CD4-positive, CD25-positive, alpha-beta regulatory T cell (primary cell): ENCODE measurements at regions not wholly inside any gene's neighbourhood (a gene's known extent, or its start where the extent isn't known, plus 50 kb on each side); places are given as distances from the start of the nearest gene placed in this dataset.
"Not testable (repeated sequence)": the region's sequence is repeated elsewhere in the genome, so short reads cannot be mapped to it uniquely, and the experiment has no call there.

Source experiments
- ATAC-seq, 2 donors: fragments of 150-1000 bp; cut with Tn5 transposase; one replicate each; pipeline ENCODE4 v1.10.0; 2021; ENCODE audit warnings: low read depth in 2 of 2, moderate number of reproducible peaks in 2 of 2, moderate library complexity in 1 of 2
- DNase-seq, 3 donors: peaks; one replicate each; pipeline versions ENCODE4 v3.0.0 to v3.0.0-alpha.2; 2012 to 2022; ENCODE audit warnings: mixed read lengths in 1 of 3
- H3K27ac ChIP-seq: one replicate; pipeline ENCODE4 v1.7.0; 2013; ENCODE audit warnings: mild to moderate bottlenecking, low read length; ENCODE audit not compliant: insufficient read depth, poor library complexity, severe bottlenecking
- H3K27me3 ChIP-seq: one replicate; pipeline ENCODE4 v1.7.0; 2013; ENCODE audit warnings: low read length; ENCODE audit not compliant: control insufficient read depth, insufficient read depth
- H3K36me3 ChIP-seq: one replicate; pipeline ENCODE4 v1.7.0; 2013; ENCODE audit warnings: mild to moderate bottlenecking, low read length, moderate library complexity; ENCODE audit not compliant: control insufficient read depth, insufficient read depth
- H3K4me1 ChIP-seq: 2 replicates; pipeline ENCODE4 v1.7.0; 2013; ENCODE audit warnings: mild to moderate bottlenecking, low read length; ENCODE audit not compliant: insufficient read depth, control insufficient read depth, poor library complexity, severe bottlenecking
- H3K4me3 ChIP-seq: one replicate; pipeline ENCODE4 v1.7.0; 2013; ENCODE audit warnings: low read depth, mild to moderate bottlenecking, low read length, moderate library complexity
- H3K9me3 ChIP-seq, 2 experiments: 1 replicate in 1 of 2; 2 replicates in 1 of 2; pipeline ENCODE4 v1.7.0; 2013; ENCODE audit warnings: low read length in 2 of 2, mild to moderate bottlenecking in 1 of 2, moderate library complexity in 1 of 2; ENCODE audit not compliant: control insufficient read depth in 2 of 2
- H3K27ac Mint-ChIP-seq, 3 donors: one replicate each; pipeline ENCODE4 v1.8.0; 2020 to 2022; ENCODE audit warnings: mild to moderate bottlenecking in 3 of 3, mixed read lengths in 3 of 3, moderate library complexity in 2 of 3
- H3K27me3 Mint-ChIP-seq: one replicate; pipeline ENCODE4 v1.8.0; 2022; ENCODE audit warnings: mild to moderate bottlenecking, mixed read lengths
- H3K36me3 Mint-ChIP-seq: one replicate; pipeline ENCODE4 v1.8.0; 2020; ENCODE audit warnings: mixed read lengths
- H3K4me1 Mint-ChIP-seq, 4 donors: one replicate each; pipeline ENCODE4 v1.8.0; 2020 to 2022; ENCODE audit warnings: mixed read lengths in 4 of 4, mild to moderate bottlenecking in 1 of 4
- H3K4me3 Mint-ChIP-seq, 4 donors: one replicate each; pipeline ENCODE4 v1.8.0; 2020 to 2022; ENCODE audit warnings: mild to moderate bottlenecking in 4 of 4, mixed read lengths in 4 of 4, moderate library complexity in 3 of 4
- H3K9me3 Mint-ChIP-seq, 7 donors: one replicate each; pipeline ENCODE4 v1.8.0; 2020 to 2022; ENCODE audit warnings: mixed read lengths in 7 of 7, mild to moderate bottlenecking in 3 of 7, moderate library complexity in 2 of 7

DNA sequence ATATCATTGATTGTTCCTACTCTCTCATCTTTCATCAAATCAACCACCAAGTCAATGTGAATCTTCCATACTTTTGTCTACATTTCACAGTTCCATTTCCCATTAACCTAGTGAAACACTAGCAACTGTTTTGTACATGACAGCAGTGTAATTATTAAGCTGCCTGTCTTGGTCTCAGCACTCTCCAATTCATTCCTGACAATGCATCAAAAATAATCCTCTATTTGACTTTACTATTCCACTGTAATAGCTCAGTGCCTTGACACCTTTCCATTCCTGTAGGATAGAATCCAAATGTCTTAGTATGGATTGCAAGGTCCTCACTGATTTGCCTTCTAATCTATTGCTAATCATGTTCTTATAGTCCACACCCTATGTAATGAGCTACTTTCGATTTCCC, 2405.8 kb downstream of the PCDH7 start:
- no peak for ATAC-seq
- no peak overlapping the region for H3K27ac Mint-ChIP-seq
- H3K27me3 Mint-ChIP-seq, result no peaks in the 10 kb centered on the region
- Histone ChIP-seq H3K4me3 (no peak overlapping the region), H3K9me3 (peaks cover 0 to 7% of the 10 kb centered on the region in 2 experiments), H3K4me1 (no peaks in the 10 kb centered on the region), H3K36me3 (no peaks in the 10 kb centered on the region), H3K27ac (no peak overlapping the region), H3K27me3 (no peaks in the 10 kb centered on the region)
- H3K4me3 Mint-ChIP-seq, result no peak overlapping the region
- DNase-seq, result no peak
- H3K9me3 Mint-ChIP-seq, result peaks cover 1 to 10% (median 7%) of the 10 kb centered on the region in 7 donors
- no peaks in the 10 kb centered on the region for H3K36me3 Mint-ChIP-seq
- H3K4me1 Mint-ChIP-seq, result no peaks in the 10 kb centered on the region

DNA sequence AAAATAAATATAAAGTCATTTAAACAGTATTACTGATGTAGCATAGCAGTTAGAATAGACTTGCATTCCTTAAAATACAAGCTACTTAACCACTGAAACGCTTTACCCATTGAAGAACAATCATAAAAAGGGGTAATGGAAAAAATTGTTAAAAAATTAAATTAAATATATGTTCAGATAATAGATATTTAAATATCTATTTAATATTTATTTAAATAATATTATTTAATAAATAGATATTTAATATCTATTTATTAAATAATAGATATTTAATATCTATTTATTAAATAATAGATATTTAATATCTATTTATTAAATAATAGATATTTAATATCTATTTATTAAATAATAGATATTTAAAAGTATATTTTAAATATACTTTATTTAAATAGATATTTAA, 2410.5 kb downstream of the PCDH7 start:
- not testable (repeated sequence) for H3K9me3 ChIP-seq, H3K4me3 ChIP-seq, H3K4me1 Mint-ChIP-seq, H3K27ac Mint-ChIP-seq, DNase-seq, H3K4me3 Mint-ChIP-seq, H3K27ac ChIP-seq, H3K36me3 Mint-ChIP-seq, H3K27me3 Mint-ChIP-seq, H3K36me3 ChIP-seq, ATAC-seq, H3K4me1 ChIP-seq, H3K27me3 ChIP-seq
- H3K9me3 Mint-ChIP-seq, result peaks cover 0 to 24% (median 6%) of the 10 kb centered on the region in 7 donors

DNA sequence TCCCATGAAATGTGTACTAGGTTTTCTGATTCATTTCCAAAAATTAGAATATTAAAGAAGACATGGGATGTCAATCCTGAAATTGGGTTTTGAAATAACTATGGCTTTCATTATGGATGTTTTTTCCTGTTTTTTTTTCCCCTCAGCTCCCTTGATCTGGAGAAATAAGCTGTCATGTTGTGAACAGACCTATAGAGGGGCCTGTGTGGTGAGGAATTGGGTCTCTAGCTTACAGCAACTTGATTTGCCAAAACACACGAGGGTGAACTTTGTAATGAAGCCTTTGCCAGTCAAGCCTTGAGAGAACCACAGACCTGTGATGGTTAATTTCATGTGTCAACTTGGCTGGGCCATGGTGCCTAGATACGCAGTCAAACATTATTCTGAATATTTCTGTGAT, 2413.6 kb downstream of the PCDH7 start:
- Histone ChIP-seq H3K9me3 (peaks cover 0 to 5% of the 10 kb centered on the region in 2 experiments), H3K4me3 (no peak overlapping the region), H3K36me3 (no peaks in the 10 kb centered on the region), H3K27me3 (no peaks in the 10 kb centered on the region), H3K27ac (no peak overlapping the region), H3K4me1 (no peaks in the 10 kb centered on the region)
- DNase-seq (no peak), ATAC-seq (no peak)
- Mint-ChIP-seq H3K36me3 (no peaks in the 10 kb centered on the region), H3K27me3 (no peaks in the 10 kb centered on the region), H3K4me3 (no peak overlapping the region), H3K9me3 (peaks cover 0 to 25% (median 4%) of the 10 kb centered on the region in 7 donors), H3K4me1 (no peaks in the 10 kb centered on the region), H3K27ac (no peak overlapping the region)

DNA sequence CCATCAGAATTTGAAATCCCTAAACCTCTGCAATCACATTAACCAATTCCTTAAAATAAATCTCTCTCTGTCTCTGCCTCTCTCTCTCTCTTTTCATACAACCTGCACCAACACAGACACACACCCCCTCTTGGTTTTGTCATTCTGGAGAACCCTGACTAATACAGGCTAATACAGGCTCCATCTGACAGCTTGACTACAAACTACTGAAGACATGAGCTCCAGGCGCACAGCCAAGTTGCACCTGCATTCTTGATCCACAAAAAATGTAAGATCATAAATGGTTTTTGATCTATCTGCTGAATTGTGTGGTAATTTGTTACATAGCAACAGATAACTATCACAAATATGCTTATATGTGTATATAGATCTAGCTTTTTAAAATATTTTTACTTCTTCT, 2414.2 kb downstream of the PCDH7 start:
- H3K9me3 Mint-ChIP-seq, result peaks cover 2 to 32% (median 4%) of the 10 kb centered on the region in 7 donors
- H3K4me1 Mint-ChIP-seq, result no peaks in the 10 kb centered on the region
- no peak overlapping the region for H3K4me3 ChIP-seq
- ATAC-seq (no peak), DNase-seq (no peak)
- no peaks in the 10 kb centered on the region for H3K4me1 ChIP-seq
- no peaks in the 10 kb centered on the region for H3K27me3 ChIP-seq
- H3K27me3 Mint-ChIP-seq, result no peaks in the 10 kb centered on the region
- H3K36me3 Mint-ChIP-seq, result no peaks in the 10 kb centered on the region
- no peak overlapping the region for H3K27ac Mint-ChIP-seq
- no peak overlapping the region for H3K27ac ChIP-seq
- H3K9me3 ChIP-seq, result peaks cover 0 to 3% of the 10 kb centered on the region in 2 experiments
- no peaks in the 10 kb centered on the region for H3K36me3 ChIP-seq
- no peak overlapping the region for H3K4me3 Mint-ChIP-seq

DNA sequence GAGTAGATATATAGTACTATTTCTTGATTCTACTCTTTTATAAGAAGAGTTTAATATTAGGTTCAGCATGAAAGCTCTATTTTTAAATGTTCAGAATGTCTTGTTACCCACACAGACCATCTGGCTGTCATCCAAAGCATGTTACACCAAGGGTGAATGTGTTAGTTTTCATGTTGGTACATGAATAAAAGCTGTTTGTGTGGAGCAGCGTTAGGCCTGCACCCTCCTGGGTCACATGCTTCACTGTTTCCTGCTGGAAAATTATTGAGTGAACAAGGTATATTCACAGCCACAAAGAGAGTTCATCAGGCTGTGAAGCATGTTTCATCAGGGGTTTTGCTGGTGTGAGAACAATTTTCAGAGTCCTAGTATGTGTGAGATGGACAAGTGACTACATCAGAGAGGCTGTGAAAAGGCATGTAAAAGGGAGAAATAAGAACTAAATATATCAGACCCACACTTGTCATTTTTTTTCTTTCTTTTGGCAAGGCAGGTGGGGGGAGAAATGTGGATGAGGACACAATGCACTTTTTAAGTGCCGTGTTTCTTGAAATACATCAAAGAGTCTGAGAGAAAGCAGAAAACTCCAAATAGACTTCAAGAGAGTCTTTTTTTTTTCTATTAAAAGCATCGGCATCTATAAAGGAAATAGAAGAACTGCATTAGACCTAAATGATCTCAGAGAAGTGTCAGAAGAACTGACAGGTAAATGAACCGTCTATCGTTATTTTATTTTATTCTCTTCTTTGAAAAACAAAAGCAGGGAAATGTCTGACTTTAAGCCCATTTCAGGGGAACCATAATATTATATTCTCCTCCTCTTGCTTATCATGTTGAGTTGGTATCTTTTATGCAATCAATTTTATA, 2429.7 kb downstream of the PCDH7 start:
- H3K27me3 Mint-ChIP-seq, result no peaks in the 10 kb centered on the region
- DNase-seq (no peak), ATAC-seq (no peak)
- no peak overlapping the region for H3K4me3 Mint-ChIP-seq
- no peaks in the 10 kb centered on the region for H3K4me1 Mint-ChIP-seq
- no peaks in the 10 kb centered on the region for H3K27me3 ChIP-seq
- H3K9me3 ChIP-seq, result peaks cover 0 to 1% of the 10 kb centered on the region in 2 experiments
- H3K27ac Mint-ChIP-seq, result no peak overlapping the region
- no peaks in the 10 kb centered on the region for H3K36me3 ChIP-seq
- H3K4me3 ChIP-seq, result no peak overlapping the region
- no peaks in the 10 kb centered on the region for H3K36me3 Mint-ChIP-seq
- peaks cover 3 to 40% (median 7%) of the 10 kb centered on the region in 7 donors for H3K9me3 Mint-ChIP-seq
- no peaks in the 10 kb centered on the region for H3K4me1 ChIP-seq
- H3K27ac ChIP-seq, result no peak overlapping the region

DNA sequence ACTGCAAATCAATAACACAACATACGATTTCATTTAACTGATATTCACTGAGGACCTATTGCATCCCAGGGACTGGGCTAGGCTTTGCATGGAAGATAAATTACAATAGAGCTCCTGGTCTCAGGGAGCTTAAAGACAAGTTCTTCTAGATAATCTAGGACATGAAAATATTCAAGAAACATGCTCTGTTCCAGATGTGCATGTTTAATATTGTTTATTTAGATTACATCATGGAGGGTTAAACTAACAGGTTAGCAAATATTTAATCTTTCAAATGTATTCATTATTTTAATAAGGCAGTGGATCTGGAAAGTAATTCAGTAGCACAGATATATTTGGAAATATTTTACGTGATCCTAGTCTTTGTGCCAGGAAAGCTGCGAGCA, 2430.3 kb downstream of the PCDH7 start:
- Mint-ChIP-seq H3K36me3 (no peaks in the 10 kb centered on the region), H3K4me1 (no peaks in the 10 kb centered on the region), H3K27me3 (no peaks in the 10 kb centered on the region), H3K4me3 (no peak overlapping the region), H3K27ac (no peak overlapping the region), H3K9me3 (peaks cover 3 to 39% (median 7%) of the 10 kb centered on the region in 7 donors)
- no peak for DNase-seq
- no peak overlapping the region for H3K4me3 ChIP-seq
- H3K36me3 ChIP-seq, result no peaks in the 10 kb centered on the region
- H3K4me1 ChIP-seq, result no peaks in the 10 kb centered on the region
- H3K27me3 ChIP-seq, result no peaks in the 10 kb centered on the region
- ATAC-seq, result no peak
- peaks cover 0 to 1% of the 10 kb centered on the region in 2 experiments for H3K9me3 ChIP-seq
- H3K27ac ChIP-seq, result no peak overlapping the region

DNA sequence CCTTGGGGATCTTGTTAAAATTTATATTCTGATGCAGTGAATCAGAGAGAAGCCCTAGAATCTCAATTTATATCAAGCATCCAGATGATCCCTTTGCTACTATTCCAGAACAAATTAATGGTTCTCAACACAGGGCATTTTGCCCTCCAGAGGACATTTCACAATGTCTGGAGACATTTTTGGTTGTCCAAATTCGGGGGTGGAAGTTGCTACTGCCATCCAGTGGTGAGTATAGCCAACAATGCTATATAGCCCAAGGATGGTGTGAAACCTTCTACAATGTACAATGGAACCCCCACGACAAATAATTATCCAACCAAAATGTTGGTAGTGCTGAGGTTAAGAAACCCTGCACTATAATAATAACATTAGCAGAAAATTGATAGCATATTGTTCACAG, 2440.0 kb downstream of the PCDH7 start:
- H3K27ac ChIP-seq, result no peak overlapping the region
- H3K4me1 Mint-ChIP-seq, result no peaks in the 10 kb centered on the region
- H3K36me3 ChIP-seq, result no peaks in the 10 kb centered on the region
- ATAC-seq (no peak), DNase-seq (no peak)
- no peaks in the 10 kb centered on the region for H3K9me3 ChIP-seq
- no peaks in the 10 kb centered on the region for H3K27me3 ChIP-seq
- H3K4me1 ChIP-seq, result no peaks in the 10 kb centered on the region
- H3K4me3 ChIP-seq, result no peak overlapping the region
- no peak overlapping the region for H3K27ac Mint-ChIP-seq
- no peaks in the 10 kb centered on the region for H3K27me3 Mint-ChIP-seq
- H3K9me3 Mint-ChIP-seq, result peaks cover 0 to 42% (median 15%) of the 10 kb centered on the region in 7 donors
- H3K4me3 Mint-ChIP-seq, result no peak overlapping the region
- no peaks in the 10 kb centered on the region for H3K36me3 Mint-ChIP-seq

DNA sequence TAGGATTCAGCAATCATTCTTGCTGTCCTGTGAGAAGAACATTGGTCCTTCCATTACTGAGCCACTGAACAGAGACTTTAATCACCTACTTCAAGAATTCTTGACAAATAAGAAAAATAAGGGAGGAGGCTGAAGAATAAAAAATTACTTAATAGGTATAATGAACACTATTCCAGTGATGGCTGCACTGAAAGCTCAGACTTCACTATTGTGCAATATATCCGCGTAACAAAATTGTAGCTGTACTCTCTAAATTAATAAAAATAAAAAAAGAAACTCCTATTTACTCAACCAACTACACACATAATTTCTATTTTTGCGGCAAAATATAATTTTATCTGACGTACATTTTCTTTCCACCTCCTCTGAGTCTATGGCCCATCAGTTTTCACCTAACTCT, 2441.0 kb downstream of the PCDH7 start:
- Mint-ChIP-seq H3K9me3 (peaks cover 0 to 47% (median 12%) of the 10 kb centered on the region in 7 donors), H3K27ac (no peak overlapping the region), H3K4me3 (no peak overlapping the region), H3K27me3 (no peaks in the 10 kb centered on the region), H3K4me1 (no peaks in the 10 kb centered on the region), H3K36me3 (no peaks in the 10 kb centered on the region)
- Histone ChIP-seq H3K27ac (no peak overlapping the region), H3K4me3 (no peak overlapping the region), H3K36me3 (no peaks in the 10 kb centered on the region), H3K4me1 (no peaks in the 10 kb centered on the region), H3K9me3 (peaks cover 0 to 2% of the 10 kb centered on the region in 2 experiments), H3K27me3 (no peaks in the 10 kb centered on the region)
- DNase-seq (no peak), ATAC-seq (no peak)
